CD14-positive monocyte (primary cell): ENCODE measurements at regions not wholly inside any gene's neighbourhood (a gene's known extent, or its start where the extent isn't known, plus 50 kb on each side); places are given as distances from the start of the nearest gene placed in this dataset.

Source experiments
- DNase-seq, 3 donors: peaks; one replicate each; pipeline ENCODE4 v3.0.0-alpha.2; 2011 to 2022
- H2AFZ ChIP-seq: 2 replicates; pipeline ENCODE4 v1.6.0; 2012; ENCODE audit warnings: mild to moderate bottlenecking, low read depth, low read length, inconsistent platforms; ENCODE audit not compliant: insufficient read depth, poor library complexity, severe bottlenecking
- H3K27ac ChIP-seq, 2 donors: 1 replicate in 1 of 2; 2 replicates in 1 of 2; pipeline ENCODE4 v1.5.1; 2012 to 2013; ENCODE audit warnings: low read length in 2 of 2, control low read depth in 1 of 2, inconsistent platforms in 1 of 2, low read depth in 1 of 2, mild to moderate bottlenecking in 1 of 2
- H3K27me3 ChIP-seq, 2 donors: one replicate each; pipeline versions ENCODE4 v1.6.0 to v1.6.1; 2011 to 2013; ENCODE audit warnings: low read length in 2 of 2; ENCODE audit not compliant: control insufficient read depth in 2 of 2, insufficient read depth in 2 of 2
- H3K36me3 ChIP-seq, 2 donors: replicated peaks in 1 of 2; 1 replicate in 1 of 2; 2 replicates in 1 of 2; pipeline versions ENCODE4 v1.5.1 to v1.6.1; 2012 to 2013; ENCODE audit warnings: low read length in 2 of 2, control low read depth in 1 of 2, inconsistent platforms in 1 of 2, mild to moderate bottlenecking in 1 of 2; ENCODE audit not compliant: insufficient read depth in 2 of 2, control insufficient read depth in 1 of 2
- H3K4me1 ChIP-seq, 2 donors: 1 replicate in 1 of 2; 2 replicates in 1 of 2; pipeline versions ENCODE4 v1.5.1 to v1.6.1; 2012 to 2013; ENCODE audit warnings: low read length in 2 of 2, control low read depth in 1 of 2, inconsistent platforms in 1 of 2, mild to moderate bottlenecking in 1 of 2, moderate library complexity in 1 of 2; ENCODE audit not compliant: insufficient read depth in 2 of 2, control insufficient read depth in 1 of 2
- H3K4me2 ChIP-seq: replicated peaks from 2 replicates; pipeline ENCODE3; 2012; ENCODE audit warnings: low read length, moderate library complexity, mild to moderate bottlenecking; ENCODE audit not compliant: poor library complexity, severe bottlenecking; ENCODE audit errors: extremely low read depth
- H3K4me3 ChIP-seq, 3 experiments: fragments of 200-600 bp in 1 of 3; sonication (generic) in 1 of 3; replicated peaks in 1 of 3; 1 replicate in 2 of 3; 2 replicates in 1 of 3; pipeline ENCODE4 v1.5.1; 2011 to 2013; ENCODE audit warnings: low read length in 3 of 3, mild to moderate bottlenecking in 3 of 3, control low read depth in 2 of 3, low read depth in 2 of 3, inconsistent platforms in 1 of 3, moderate library complexity in 1 of 3
- H3K79me2 ChIP-seq: 2 replicates; pipeline ENCODE4 v1.6.0; 2012; ENCODE audit warnings: mild to moderate bottlenecking, control low read depth, inconsistent platforms, low read length, moderate library complexity; ENCODE audit not compliant: insufficient read depth
- H3K9ac ChIP-seq: 2 replicates; pipeline ENCODE4 v1.6.0; 2017; ENCODE audit warnings: low read length, mild to moderate bottlenecking; ENCODE audit not compliant: insufficient read depth, poor library complexity, severe bottlenecking
- H3K9me3 ChIP-seq, 2 donors: replicated peaks in 1 of 2; 1 replicate in 1 of 2; 2 replicates in 1 of 2; pipeline versions ENCODE4 v1.5.1 to v1.6.1; 2012 to 2013; ENCODE audit warnings: low read length in 2 of 2, control low read depth in 1 of 2; ENCODE audit not compliant: control insufficient read depth in 1 of 2, insufficient read depth in 1 of 2
- H4K20me1 ChIP-seq: 2 replicates; pipeline ENCODE4 v1.6.0; 2012; ENCODE audit warnings: mild to moderate bottlenecking, low read length, control low read depth, moderate library complexity; ENCODE audit not compliant: insufficient read depth
- H3K27ac Mint-ChIP-seq, 7 donors: one replicate each; pipeline ENCODE4 v1.8.0; 2020; ENCODE audit warnings: mild to moderate bottlenecking in 7 of 7, mixed read lengths in 7 of 7, moderate library complexity in 6 of 7, inconsistent platforms in 2 of 7
- H3K27me3 Mint-ChIP-seq, 3 donors: one replicate each; pipeline ENCODE4 v1.8.0; 2021 to 2022; ENCODE audit warnings: low read depth in 3 of 3, mild to moderate bottlenecking in 3 of 3, mixed read lengths in 3 of 3, moderate library complexity in 3 of 3, inconsistent platforms in 1 of 3
- H3K36me3 Mint-ChIP-seq, 2 donors: one replicate each; pipeline ENCODE4 v1.8.0; 2020; ENCODE audit warnings: mixed read lengths in 2 of 2, inconsistent platforms in 1 of 2, mild to moderate bottlenecking in 1 of 2
- H3K4me1 Mint-ChIP-seq: one replicate; pipeline ENCODE4 v1.8.0; 2020; ENCODE audit warnings: mild to moderate bottlenecking, mixed read lengths
- H3K4me3 Mint-ChIP-seq, 2 donors: one replicate each; pipeline ENCODE4 v1.8.0; 2020; ENCODE audit warnings: mild to moderate bottlenecking in 2 of 2, mixed read lengths in 2 of 2, moderate library complexity in 1 of 2
- H3K9me3 Mint-ChIP-seq, 7 donors: one replicate each; pipeline ENCODE4 v1.8.0; 2020 to 2022; ENCODE audit warnings: mixed read lengths in 7 of 7, mild to moderate bottlenecking in 6 of 7, moderate library complexity in 6 of 7, inconsistent platforms in 2 of 7
- WGBS: methylation state at CpG from one replicate; pipeline ENCODE4 v1.1.5; 2013; ENCODE audit warnings: missing lambda C conversion rate; ENCODE audit not compliant: insufficient coverage; 5-methylcytosine and 5-hydroxymethylcytosine counted together
- intact Hi-C, 2 donors: fragments of 100-400 bp; cut with micrococcal nuclease; formaldehyde crosslinking; loops; one replicate each; pipeline versions ENCODE4 v1.15.0 to v1.15.1; 2023
- TF ChIP-seq, protein P1 (sequence below): fragments of 200-600 bp; IDR thresholded peaks from one replicate; pipeline ENCODE4 v1.8.0; 2022; ENCODE audit warnings: antibody characterized with exemption, mild to moderate bottlenecking

DNA sequence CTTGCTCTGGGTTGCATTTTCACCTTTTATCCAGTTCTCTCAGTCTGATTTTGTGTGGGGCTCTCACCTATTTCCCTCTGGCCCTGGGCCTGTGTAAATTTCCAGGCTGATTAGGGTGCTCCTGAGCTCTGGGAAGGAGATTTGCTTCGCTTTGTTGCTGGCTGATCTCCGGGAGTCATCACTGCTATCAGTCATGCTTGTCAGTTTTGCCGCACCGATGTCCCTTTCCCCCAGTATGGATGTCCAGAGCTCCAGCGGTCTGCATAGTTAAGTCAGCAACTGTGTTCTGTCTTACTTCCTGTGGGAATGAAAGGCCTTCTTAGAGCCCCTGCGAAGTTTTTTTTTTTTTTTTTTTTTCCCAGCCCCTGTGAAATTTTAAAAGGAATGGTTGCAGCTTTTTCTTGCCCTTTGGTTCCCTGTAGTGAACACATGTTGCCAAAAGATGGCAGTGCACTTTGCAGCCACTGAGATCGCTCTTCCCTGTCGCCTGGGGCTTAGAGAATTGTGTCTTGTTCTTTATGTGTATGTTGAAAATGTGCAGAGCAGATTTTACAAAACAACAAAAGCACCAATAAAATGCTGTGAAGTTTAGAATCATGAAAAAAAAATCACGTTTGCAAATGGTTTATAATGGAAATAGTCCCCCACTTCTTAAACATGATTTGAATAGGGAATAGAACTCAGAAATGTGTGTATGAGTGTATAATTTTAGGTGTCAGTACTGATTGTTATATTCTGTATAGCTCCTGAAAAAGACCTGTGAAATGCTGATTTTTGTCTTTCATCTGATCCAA, 109.1 kb upstream of the SLC4A4 start:
- Histone ChIP-seq H3K79me2 (no peaks in the 10 kb centered on the region), H3K9me3 (no peaks in the 10 kb centered on the region), H3K9ac (no peak overlapping the region), H3K36me3 (no peaks in the 10 kb centered on the region), H3K4me3 (no peak overlapping the region), H4K20me1 (no peaks in the 10 kb centered on the region), H3K4me1 (no peaks in the 10 kb centered on the region), H3K27ac (no peak overlapping the region), H3K4me2 (no peak overlapping the region), H3K27me3 (no peaks in the 10 kb centered on the region), H2AFZ (no peak overlapping the region)
- TF ChIP-seq, protein P1, sequence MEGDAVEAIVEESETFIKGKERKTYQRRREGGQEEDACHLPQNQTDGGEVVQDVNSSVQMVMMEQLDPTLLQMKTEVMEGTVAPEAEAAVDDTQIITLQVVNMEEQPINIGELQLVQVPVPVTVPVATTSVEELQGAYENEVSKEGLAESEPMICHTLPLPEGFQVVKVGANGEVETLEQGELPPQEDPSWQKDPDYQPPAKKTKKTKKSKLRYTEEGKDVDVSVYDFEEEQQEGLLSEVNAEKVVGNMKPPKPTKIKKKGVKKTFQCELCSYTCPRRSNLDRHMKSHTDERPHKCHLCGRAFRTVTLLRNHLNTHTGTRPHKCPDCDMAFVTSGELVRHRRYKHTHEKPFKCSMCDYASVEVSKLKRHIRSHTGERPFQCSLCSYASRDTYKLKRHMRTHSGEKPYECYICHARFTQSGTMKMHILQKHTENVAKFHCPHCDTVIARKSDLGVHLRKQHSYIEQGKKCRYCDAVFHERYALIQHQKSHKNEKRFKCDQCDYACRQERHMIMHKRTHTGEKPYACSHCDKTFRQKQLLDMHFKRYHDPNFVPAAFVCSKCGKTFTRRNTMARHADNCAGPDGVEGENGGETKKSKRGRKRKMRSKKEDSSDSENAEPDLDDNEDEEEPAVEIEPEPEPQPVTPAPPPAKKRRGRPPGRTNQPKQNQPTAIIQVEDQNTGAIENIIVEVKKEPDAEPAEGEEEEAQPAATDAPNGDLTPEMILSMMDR = peak; percentile 74
- no peak overlapping the region for H3K27ac Mint-ChIP-seq
- intact Hi-C loops = no loop called here
- no peaks in the 10 kb centered on the region for H3K4me1 Mint-ChIP-seq
- no peak overlapping the region for H3K4me3 Mint-ChIP-seq
- WGBS = 58% methylated on average over 4 of the region's 9 CpGs
- DNase-seq = peak in 2 of 3 donors; percentile 8 to 11
- peaks cover 5 to 23% (median 6%) of the 10 kb centered on the region in 3 donors for H3K27me3 Mint-ChIP-seq
- H3K36me3 Mint-ChIP-seq = no peaks in the 10 kb centered on the region
- H3K9me3 Mint-ChIP-seq = no peaks in the 10 kb centered on the region

DNA sequence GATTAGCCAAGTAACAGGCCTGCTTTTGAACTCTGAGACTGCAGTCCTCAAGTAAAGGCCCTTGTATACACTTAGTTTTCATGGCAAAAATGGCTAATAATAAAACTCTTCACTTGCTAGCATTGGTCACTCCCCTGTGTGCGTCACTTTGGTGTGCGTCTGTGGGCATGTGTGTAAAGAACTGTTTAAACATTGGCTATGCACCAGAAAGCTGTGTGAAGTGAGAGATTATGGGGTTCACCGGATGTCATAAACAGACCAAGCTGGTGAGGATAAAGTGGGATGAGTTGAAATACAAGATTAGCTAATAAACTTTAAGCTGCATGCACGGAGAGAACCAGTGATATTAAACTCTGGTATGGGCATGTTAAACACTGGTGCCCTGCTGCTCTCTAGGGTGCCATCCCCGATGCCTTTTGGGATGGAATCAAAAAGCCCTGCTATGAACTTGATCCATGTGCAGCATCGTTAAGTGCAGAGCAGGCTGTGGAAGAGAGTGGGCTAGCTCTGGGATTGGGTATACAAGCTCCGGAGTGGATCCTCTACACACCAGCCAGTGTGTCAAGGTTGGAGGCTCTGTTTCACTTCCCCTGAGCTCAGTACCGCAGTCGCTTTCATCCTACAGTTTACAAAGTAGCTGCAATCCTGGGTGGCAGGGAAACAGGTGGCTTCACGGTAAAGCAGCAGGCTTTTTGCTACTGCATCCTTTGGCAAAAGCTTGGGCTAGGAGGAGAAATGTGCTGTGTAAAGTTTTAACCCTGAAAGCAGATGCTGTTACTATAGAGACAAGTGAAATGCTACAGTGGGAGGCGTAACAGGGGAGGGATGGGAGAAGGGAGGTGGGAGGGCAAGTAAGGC, 108.3 kb upstream of the SLC4A4 start:
- Histone ChIP-seq H3K4me2 (no peak overlapping the region), H3K79me2 (no peaks in the 10 kb centered on the region), H3K36me3 (no peaks in the 10 kb centered on the region), H3K4me1 (no peaks in the 10 kb centered on the region), H2AFZ (no peak overlapping the region), H3K9ac (no peak overlapping the region), H3K9me3 (no peaks in the 10 kb centered on the region), H3K27ac (no peak overlapping the region), H3K27me3 (no peaks in the 10 kb centered on the region), H4K20me1 (no peaks in the 10 kb centered on the region), H3K4me3 (no peak overlapping the region)
- no peak for DNase-seq
- no peaks in the 10 kb centered on the region for H3K9me3 Mint-ChIP-seq
- no peak overlapping the region for H3K27ac Mint-ChIP-seq
- intact Hi-C loops = no loop called here
- H3K4me1 Mint-ChIP-seq = no peaks in the 10 kb centered on the region
- TF ChIP-seq, protein P1 = no peak
- H3K27me3 Mint-ChIP-seq = peaks cover 6 to 23% (median 6%) of the 10 kb centered on the region in 3 donors
- 96% methylated on average over 4 of the region's 11 CpGs for WGBS
- H3K4me3 Mint-ChIP-seq = no peak overlapping the region
- H3K36me3 Mint-ChIP-seq = no peaks in the 10 kb centered on the region
